ENCODE measurements at regions not wholly inside any gene's neighbourhood (a gene's known extent, or its start where the extent isn't known, plus 50 kb on each side); places are given as distances from the start of the nearest gene placed in this dataset.

GRCh38 chr12:67137256-67137655, 131.9 kb upstream of the CAND1 start:
- Histone ChIP-seq H3K4me2 (no peak overlapping the region), H3K9me3 (no peaks in the 10 kb centered on the region), H3K27me3 (no peaks in the 10 kb centered on the region), H3K4me1 (no peaks in the 10 kb centered on the region), H3K27ac (no peak overlapping the region), H3K4me3 (no peak overlapping the region), H3K9ac (no peak overlapping the region), H4K20me1 (no peaks in the 10 kb centered on the region), H3K36me3 (no peaks in the 10 kb centered on the region)
- no peak for TF ChIP-seq Cebpa-rat (IDR thresholded peaks at IDR 0.05)

DNA sequence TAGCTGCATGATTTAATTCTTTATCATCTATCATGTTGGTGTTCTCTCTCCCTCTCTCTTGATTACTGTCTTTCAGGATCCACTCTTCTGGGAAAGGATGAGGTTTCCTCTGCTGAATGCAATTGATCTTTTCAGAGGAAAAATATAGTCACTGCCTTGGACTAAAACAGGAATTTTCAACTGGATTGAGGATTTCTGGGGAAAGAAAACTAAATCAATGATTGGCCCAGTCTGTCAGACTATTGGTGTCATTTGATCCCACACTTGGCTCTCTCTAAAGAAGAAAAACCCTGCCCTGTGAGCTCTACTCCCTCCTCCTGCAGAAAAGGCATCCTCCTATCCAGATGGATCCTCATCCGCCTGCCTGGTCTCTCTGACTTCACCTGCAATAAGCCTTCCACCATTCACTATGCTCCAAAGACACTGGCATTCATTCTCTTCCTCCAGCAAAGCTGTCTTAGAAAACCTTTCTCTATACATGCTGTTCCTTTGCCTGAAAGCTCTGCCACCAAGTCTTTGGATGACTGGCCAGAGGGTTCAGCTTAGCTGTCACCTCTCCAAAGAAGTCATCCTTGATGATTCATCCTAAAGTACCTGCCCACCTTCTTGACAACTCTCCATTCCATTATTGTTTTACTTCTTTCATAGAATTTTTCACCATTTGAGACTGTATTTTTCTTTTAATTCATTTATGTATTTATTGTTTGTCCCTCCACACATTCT, 127.7 kb upstream of the CAND1 start:
- Histone ChIP-seq H3K36me3 (no peaks in the 10 kb centered on the region), H3K4me2 (no peak overlapping the region), H4K20me1 (no peaks in the 10 kb centered on the region), H3K9me3 (no peaks in the 10 kb centered on the region), H3K4me1 (no peaks in the 10 kb centered on the region), H3K4me3 (no peak overlapping the region), H3K9ac (no peak overlapping the region), H3K27ac (no peak overlapping the region), H3K27me3 (no peaks in the 10 kb centered on the region)
- TF ChIP-seq Cebpa-rat (IDR thresholded peaks at IDR 0.05): no peak

DNA sequence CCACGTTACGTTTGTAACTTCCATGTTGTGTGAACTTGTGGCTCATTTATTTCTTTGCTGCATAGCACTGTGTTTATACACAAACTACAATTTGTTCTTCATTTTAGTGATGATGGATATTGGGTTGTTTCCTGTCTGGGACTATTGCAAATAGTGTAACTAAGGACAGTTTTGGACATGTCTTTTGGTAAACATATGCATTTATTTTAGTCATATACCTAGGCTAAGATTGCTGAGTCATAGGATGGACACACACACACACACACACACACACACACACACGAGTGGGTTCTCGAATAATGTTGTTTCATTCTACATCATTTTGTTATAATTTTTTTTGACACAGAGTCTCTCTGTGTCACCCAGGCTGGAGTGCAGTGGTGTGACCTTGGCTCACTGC, 123.5 kb upstream of the CAND1 start:
- Histone ChIP-seq H3K27me3 (no peaks in the 10 kb centered on the region), H3K4me1 (no peaks in the 10 kb centered on the region), H3K9me3 (no peaks in the 10 kb centered on the region), H3K4me3 (no peak overlapping the region), H3K36me3 (no peaks in the 10 kb centered on the region), H3K27ac (no peak overlapping the region), H4K20me1 (no peaks in the 10 kb centered on the region), H3K9ac (no peak overlapping the region), H3K4me2 (no peak overlapping the region)
- TF ChIP-seq Cebpa-rat (IDR thresholded peaks at IDR 0.05): no peak

DNA sequence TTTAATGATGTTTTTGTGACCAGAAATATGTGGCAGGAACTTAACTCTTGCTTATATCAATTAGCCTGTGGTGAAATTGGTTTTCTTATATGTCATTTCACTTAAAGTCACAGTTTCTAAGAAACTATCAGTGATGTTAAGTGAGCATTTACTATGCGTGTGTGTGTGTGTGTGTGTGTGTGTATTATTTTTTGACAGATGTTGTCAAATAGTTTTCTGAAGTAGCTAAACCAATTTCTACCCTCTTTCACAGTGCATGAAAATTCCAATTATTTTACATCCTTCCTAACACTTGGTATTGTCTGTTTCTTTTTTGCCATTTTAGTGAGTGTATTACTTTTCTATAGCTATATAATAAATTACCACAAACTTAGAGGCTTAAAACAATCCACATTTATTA, 122.1 kb upstream of the CAND1 start:
- no peaks in the 10 kb centered on the region for H3K9me3 ChIP-seq
- no peaks in the 10 kb centered on the region for H4K20me1 ChIP-seq
- H3K27ac ChIP-seq: no peak overlapping the region
- H3K4me1 ChIP-seq: no peaks in the 10 kb centered on the region
- no peak overlapping the region for H3K9ac ChIP-seq
- H3K27me3 ChIP-seq: no peaks in the 10 kb centered on the region
- H3K4me3 ChIP-seq: no peak overlapping the region
- H3K4me2 ChIP-seq: no peak overlapping the region
- TF ChIP-seq Cebpa-rat (IDR thresholded peaks at IDR 0.05): no peak
- H3K36me3 ChIP-seq: no peaks in the 10 kb centered on the region

DNA sequence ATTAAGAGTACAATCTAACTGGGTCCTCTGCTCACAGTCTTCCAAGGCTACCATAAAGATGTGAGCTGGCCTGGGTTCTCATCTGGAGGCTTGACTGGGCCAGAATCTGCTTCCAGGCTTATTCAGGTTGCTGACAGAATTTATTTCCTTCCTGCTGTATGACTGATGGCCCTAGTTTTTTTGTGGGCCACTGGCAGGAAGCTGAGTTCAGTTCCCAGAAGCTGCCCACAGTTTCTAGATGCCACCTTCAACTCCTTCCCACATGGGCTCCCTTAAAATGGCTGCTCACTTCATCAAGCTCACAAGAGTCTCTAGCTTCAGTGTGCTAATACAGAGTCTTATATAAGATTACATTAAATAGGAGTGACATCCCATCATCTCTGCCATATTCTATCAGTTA, 121.7 kb upstream of the CAND1 start:
- no peaks in the 10 kb centered on the region for H3K4me1 ChIP-seq
- no peaks in the 10 kb centered on the region for H3K36me3 ChIP-seq
- no peak for TF ChIP-seq Cebpa-rat (IDR thresholded peaks at IDR 0.05)
- no peaks in the 10 kb centered on the region for H4K20me1 ChIP-seq
- H3K4me2 ChIP-seq: no peak overlapping the region
- H3K9me3 ChIP-seq: no peaks in the 10 kb centered on the region
- no peak overlapping the region for H3K27ac ChIP-seq
- no peaks in the 10 kb centered on the region for H3K27me3 ChIP-seq
- H3K9ac ChIP-seq: no peak overlapping the region
- no peak overlapping the region for H3K4me3 ChIP-seq

DNA sequence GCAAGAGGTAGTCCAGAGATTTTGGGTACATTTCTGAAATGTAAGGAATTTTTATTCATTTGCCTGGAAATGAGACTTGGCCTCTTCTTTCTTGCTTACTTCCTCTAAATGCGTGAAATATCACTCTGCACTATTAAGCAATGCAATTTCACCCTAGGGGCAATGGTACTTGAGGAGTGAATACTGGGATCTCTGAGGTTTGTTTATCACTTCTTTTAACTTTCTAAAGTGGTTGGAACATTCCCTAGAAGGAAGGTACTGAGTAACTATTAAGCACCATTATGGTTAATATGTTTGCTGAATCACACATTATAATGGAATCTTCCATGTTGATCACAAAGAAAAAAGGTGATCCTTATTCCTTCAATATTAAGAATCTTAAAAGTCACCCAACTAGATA, 120.9 kb upstream of the CAND1 start:
- H3K27ac ChIP-seq: no peak overlapping the region
- H3K36me3 ChIP-seq: no peaks in the 10 kb centered on the region
- no peak overlapping the region for H3K4me2 ChIP-seq
- TF ChIP-seq Cebpa-rat (IDR thresholded peaks at IDR 0.05): no peak
- H3K4me3 ChIP-seq: no peak overlapping the region
- H4K20me1 ChIP-seq: no peaks in the 10 kb centered on the region
- H3K27me3 ChIP-seq: no peaks in the 10 kb centered on the region
- H3K9ac ChIP-seq: no peak overlapping the region
- H3K9me3 ChIP-seq: no peaks in the 10 kb centered on the region
- no peaks in the 10 kb centered on the region for H3K4me1 ChIP-seq

DNA sequence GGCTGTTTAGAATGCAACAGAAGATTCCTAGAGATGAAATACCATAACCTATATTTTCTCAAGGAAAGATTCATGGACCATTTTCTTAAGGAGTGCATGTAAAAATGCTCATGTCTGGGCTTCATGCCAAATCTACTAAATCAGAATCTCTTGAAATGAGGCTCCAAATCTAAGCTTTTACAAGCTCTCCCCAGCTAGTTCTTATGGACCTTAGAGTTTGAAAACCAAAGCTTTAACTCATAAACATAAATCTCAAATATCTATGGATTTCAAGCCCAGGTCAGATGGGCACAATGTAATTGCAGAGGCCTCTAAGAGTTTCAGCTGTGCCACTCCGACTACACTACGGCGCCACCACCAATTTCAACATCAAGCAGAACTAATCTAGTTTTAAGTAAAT, 117.3 kb upstream of the CAND1 start:
- H3K4me3 ChIP-seq: no peak overlapping the region
- H3K36me3 ChIP-seq: no peaks in the 10 kb centered on the region
- no peaks in the 10 kb centered on the region for H4K20me1 ChIP-seq
- H3K4me2 ChIP-seq: no peak overlapping the region
- no peak overlapping the region for H3K27ac ChIP-seq
- TF ChIP-seq Cebpa-rat (IDR thresholded peaks at IDR 0.05): no peak
- H3K9ac ChIP-seq: no peak overlapping the region
- H3K9me3 ChIP-seq: no peaks in the 10 kb centered on the region
- H3K4me1 ChIP-seq: no peaks in the 10 kb centered on the region
- no peaks in the 10 kb centered on the region for H3K27me3 ChIP-seq

DNA sequence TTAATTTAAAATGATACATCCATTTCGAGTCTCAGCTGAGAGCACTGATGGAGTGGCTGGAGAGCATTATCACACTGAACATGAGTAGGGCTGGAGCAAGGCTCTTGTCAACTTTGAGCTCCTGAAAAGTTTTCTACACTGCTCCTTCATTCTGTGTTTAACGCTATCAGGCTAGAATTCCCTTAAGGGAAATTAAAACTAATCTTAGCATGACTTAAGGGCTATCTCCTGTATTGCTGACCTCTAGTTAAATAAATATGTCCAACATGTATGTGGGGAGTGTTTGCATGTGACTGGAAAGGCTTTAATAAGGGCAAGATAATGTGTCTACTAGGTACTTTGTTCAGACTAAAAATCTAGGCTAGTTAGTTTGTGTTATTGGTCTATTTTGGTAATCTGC, 116.7 kb upstream of the CAND1 start:
- Histone ChIP-seq H3K4me1 (no peaks in the 10 kb centered on the region), H3K9me3 (no peaks in the 10 kb centered on the region), H3K27me3 (no peaks in the 10 kb centered on the region), H3K4me2 (no peak overlapping the region), H3K36me3 (no peaks in the 10 kb centered on the region), H3K27ac (no peak overlapping the region), H3K4me3 (no peak overlapping the region), H3K9ac (no peak overlapping the region), H4K20me1 (no peaks in the 10 kb centered on the region)
- no peak for TF ChIP-seq Cebpa-rat (IDR thresholded peaks at IDR 0.05)

GRCh38 chr12:67154901-67155300, 114.3 kb upstream of the CAND1 start:
- Histone ChIP-seq H3K36me3 (no peaks in the 10 kb centered on the region), H3K4me3 (no peak overlapping the region), H3K9me3 (no peaks in the 10 kb centered on the region), H3K9ac (no peak overlapping the region), H3K4me2 (no peak overlapping the region), H4K20me1 (no peaks in the 10 kb centered on the region), H3K27ac (no peak overlapping the region), H3K4me1 (no peaks in the 10 kb centered on the region), H3K27me3 (no peaks in the 10 kb centered on the region)
- TF ChIP-seq Cebpa-rat (IDR thresholded peaks at IDR 0.05): no peak

GRCh38 chr12:67155863-67156262, 113.3 kb upstream of the CAND1 start:
- H3K4me1 ChIP-seq: no peaks in the 10 kb centered on the region
- no peaks in the 10 kb centered on the region for H3K9me3 ChIP-seq
- no peak overlapping the region for H3K4me2 ChIP-seq
- no peak for TF ChIP-seq Cebpa-rat (IDR thresholded peaks at IDR 0.05)
- H3K9ac ChIP-seq: no peak overlapping the region
- H3K4me3 ChIP-seq: no peak overlapping the region
- H3K27me3 ChIP-seq: no peaks in the 10 kb centered on the region
- no peaks in the 10 kb centered on the region for H3K36me3 ChIP-seq
- H4K20me1 ChIP-seq: no peaks in the 10 kb centered on the region
- no peak overlapping the region for H3K27ac ChIP-seq
